ENCODE measurements at regions not wholly inside any gene's neighbourhood (a gene's known extent, or its start where the extent isn't known, plus 50 kb on each side); places are given as distances from the start of the nearest gene placed in this dataset.

DNA sequence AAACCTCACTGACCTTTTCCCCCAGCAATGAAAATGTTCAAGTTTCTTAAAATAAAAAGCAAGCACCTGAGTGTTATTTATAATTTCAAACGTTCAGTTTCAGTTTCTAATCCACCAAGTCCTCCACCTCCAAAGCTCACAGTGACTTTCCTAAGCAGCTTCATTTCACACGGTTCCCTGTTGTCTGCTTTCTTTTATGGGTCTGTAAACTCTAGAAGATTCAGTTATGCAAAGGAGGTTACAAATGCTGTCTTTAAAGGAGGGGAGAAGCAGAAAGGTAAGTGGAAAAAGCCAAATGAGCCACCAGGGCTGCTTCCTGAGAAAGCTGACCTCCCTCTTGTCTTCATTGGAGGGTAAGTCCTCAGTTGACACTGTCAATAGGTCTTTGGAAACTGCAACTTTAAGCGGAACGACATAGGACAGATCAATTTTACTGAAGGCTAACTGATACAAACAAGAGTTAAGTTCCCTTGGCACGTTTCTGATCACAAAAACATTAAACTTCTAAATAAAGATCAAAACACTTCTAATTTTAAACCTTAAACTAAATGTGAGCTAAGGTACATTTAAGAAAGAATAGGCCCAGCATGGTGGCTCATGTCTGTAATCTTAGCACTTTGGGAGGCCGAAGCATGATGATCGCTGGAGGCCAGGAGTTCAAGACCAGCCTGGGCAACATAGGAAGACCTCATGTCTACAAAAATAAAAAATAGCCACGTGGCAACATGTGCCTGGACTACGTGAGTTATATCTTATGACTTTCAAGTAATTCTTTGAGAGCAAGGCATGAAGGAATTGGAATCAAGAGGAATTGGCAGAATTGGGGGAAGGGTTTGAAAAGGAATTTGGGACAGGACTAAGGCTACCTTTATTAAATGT is 151.9 kb upstream of the UBE2E1 start:
- no peak for TF ChIP-seq EZH2 (IDR thresholded peaks at IDR 0.05; ENCODE audit: insufficient read depth, low read length)
- TF ChIP-seq CTCF (IDR thresholded peaks at IDR 0.05; ENCODE audit: insufficient read depth, low read depth, low read length): no peak
